ENCODE measurements at regions not wholly inside any gene's neighbourhood (a gene's known extent, or its start where the extent isn't known, plus 50 kb on each side); places are given as distances from the start of the nearest gene placed in this dataset.

DNA sequence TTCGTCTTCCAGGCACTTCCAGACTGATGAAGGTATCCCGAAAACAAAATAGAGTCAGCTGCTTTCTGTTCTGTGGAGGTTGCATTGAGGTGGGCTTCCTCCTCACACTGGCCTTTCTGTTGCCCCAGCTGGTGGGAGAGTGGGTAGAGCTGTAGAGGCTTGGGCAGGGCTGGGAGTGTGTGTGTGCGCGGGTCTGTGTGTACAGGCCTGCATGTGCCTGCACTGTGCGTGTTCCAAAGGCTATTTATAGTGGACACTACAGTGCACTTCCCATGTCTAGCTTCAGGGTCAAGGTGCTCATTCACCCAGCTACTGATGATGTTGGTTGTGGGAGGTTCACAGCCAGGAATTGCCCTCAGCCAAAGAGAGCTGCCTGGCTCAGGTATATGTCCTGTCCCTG, 260.1 kb upstream of the HABP2 start:
- no peak for DNase-seq

- DNase-seq: no peak
Measured at GRCh38 chr10:113293167-113293566, 259.7 kb upstream of the HABP2 start.

DNA sequence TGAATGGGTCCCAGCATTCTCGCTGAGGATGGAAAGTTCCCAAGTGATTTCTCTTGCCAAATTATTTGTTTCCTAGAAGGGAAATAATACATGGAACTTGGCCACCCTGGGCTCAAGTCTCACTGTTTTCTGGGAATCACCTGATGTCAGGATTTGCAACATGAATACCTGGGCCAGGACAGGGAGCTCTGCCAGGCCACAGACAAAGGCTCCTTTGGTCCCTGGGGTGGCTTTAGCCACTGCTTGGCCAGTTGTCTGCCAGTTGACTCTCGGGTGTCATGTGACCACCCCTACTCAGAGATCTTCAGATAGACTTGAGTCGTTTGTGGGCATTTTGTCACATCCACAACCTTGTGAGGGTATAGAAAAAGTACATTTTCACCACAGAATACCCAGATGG, 258.0 kb upstream of the HABP2 start:
- DNase-seq: no peak

DNA sequence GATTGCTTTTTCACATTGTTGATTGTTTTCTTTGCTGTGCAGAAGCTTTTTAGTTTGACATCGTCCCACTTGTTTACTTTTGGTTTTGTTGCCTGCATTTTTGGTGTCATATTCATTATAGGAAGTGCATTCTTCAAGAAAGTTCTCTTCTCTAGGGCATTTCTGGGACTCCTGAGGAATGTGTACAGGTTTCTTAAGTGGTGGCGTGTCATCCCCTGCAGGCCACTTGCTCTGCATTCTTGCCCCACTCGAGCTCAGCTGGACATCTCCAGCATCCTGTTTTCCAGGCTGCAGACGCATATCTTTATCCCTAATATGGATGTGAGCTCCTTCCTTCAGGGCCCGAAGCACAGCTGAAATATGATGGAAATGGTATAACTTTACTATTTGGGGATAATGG, 255.6 kb upstream of the HABP2 start:
- DNase-seq: no peak

DNA sequence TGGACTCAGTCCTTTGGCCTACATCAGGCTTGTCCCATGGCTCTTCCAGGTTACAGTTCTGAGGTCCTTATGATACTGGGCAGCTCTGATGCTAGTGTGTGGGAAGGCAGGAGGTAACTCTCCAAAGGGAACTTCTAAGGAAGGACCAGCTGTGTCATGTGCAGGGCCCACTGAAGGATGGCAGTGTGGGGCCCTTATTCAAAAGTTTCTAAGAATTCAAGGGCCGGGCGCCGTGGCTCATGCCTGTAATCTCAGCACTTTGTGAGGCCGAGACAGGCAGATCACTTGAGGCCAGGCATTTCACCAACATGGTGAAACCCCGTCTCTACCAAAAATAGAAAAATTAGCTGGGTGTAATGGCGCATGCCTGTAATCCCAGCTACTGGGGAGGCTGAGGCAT, 254.2 kb upstream of the HABP2 start:
- no peak for DNase-seq

DNA sequence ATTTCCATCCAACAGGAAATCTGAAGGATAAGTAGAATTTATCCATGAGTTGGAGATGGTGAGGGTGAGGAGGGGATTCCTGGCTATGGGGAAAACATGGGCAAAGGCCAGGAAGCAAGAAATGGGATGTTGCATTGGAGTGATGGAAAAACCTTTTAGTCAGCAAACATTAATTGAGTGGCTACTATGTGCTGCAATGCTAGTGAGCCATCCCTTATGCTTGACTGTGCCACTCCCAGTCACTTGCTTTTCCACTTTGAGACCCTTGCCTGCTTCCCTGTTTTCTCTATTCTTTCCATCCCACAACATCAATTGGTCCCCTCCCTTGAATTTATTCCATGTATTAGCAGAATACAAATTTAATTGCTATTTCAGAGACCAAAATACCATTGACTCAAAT, 252.7 kb upstream of the HABP2 start:
- no peak for DNase-seq

DNA sequence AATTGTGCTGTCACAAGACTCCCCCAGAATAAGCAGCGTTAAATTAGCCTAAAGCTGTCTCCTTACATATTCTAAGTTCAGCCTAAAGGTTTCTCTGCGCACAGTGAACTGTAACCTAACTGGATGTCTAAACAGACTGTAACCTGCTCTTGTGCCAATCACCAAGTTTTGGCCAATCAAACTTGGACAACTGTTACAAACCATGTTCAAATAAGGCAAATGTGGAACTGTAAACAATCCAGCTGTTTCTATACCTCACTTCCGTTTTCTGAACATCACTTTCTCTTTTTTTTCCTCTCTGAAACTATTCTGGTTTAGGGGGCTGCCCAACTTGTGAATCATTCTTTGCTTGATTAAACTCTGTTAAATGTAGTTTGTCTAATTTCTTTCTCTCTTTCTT, 252.2 kb upstream of the HABP2 start:
- DNase-seq: no peak

GRCh38 chr10:113301342-113301984, 251.4 kb upstream of the HABP2 start:
- DNase-seq: no peak

GRCh38 chr10:113302062-113302461, 250.8 kb upstream of the HABP2 start:
- no peak for DNase-seq

DNA sequence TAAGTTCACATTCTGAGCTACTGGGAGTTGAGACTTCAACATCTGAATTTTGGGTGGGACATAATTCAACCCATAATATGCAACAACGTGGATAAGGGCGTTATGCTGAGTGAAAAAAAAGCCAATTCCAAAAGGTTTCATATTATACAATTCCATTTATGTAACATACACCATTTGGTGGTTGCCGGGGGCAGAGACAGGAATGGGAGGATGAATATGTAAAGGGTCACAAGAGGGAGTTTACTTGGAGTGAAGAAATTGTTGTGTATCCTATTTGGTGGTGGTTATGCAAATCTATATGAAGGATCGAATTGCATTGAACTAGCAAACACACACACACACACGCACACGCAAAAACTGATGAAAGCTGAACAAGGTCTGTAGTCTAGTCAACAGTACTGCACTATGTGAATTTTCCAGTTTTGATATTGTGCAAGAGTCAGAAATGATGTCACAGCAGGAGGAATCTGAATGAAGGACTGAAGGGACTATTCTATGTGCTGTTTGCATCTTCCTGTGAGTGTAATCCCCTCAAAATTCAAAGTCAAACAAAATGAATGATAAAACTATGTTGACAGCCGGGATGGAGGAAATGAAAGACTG, 249.2 kb upstream of the HABP2 start:
- DNase-seq: no peak

GRCh38 chr10:113304726-113305125, 248.1 kb upstream of the HABP2 start:
- DNase-seq: no peak

GRCh38 chr10:113305871-113306270, 247.0 kb upstream of the HABP2 start:
- DNase-seq: no peak

GRCh38 chr10:113309791-113310190, 243.1 kb upstream of the HABP2 start:
- no peak for DNase-seq

DNA sequence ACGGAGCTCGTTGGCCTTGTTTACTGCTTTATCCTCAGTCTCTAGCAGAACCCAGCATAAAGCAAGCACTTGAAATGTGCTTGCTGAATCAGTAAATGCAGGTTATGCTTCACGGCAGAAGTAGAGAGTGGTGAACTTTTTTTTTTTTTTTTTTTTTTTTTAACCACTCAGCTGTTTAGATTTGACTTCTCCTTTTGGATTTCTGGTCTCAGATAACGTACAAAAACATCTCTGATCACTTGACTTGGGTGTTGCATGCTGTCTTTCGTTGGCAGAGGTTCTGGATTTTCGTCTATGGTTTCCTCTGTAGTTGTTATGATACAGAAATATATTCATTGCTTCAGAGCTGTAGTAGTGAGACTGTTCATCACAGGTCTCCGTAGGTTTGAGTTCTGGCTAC, 242.5 kb upstream of the HABP2 start:
- no peak for DNase-seq

DNA sequence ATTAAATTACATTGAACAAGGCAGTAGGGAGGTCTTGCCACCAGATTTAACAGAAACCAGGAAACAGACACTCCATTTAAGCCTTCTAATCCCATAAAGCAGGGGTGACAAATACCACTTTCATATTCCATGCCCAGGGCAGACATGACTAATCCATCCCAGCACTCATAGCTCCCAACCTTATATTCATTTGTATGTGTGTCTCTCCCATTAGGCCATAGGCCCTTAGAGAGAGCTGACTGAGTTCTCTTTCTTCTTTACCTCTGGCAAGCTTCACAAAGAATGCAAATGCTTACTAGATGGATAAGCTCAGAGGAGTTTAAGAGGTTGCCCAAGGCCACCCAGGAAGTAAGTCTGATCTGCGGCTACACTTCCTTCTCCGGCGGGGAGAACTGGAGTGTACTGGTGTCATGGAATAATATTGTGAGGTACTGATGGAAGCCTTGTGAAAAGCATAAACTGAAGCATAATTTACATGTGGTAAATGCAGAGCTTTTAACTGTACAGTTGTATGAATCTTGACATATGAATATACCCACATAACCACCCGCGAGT, 239.7 kb upstream of the HABP2 start:
- no peak for DNase-seq

DNA sequence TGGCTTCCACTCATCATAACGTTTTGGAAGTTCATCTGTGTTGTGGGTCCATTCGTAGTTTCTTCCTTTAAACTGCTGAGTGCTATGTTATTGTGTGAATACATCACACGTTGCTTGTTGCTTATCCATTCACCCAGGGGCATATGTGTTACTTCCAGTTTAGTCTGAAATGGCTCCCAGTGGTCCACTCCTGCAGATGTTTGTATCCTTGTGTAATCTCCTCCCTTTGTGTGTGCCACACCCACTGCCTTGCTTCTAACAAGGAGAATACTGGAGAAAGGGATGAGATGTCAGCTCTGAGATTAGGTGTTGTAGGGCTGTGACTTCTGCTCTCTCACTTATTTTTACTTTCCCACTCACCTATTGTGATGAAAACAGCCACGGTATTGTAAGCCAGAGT, 239.1 kb upstream of the HABP2 start:
- no peak for DNase-seq

DNA sequence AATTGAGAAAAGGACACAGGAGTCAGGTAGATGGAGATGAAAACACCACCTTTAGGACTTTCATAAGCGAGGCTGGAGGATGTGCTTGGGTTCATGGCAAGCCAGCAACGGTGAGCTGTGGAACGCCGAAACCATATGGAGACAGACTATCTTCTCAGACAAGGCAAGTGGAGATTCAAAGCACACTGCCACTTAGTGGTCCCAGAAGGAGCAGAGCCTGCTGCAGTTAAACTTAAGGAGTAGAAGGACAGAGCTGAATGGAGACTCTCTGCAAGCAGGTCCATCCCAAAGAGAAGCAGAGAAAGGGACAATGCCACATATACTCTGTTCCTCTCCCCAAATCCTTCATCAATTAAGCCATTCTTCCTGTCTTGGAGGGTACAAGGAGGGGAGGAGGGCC, 236.3 kb upstream of the HABP2 start:
- DNase-seq: no peak

GRCh38 chr10:113317489-113317888, 235.4 kb upstream of the HABP2 start:
- no peak for DNase-seq

GRCh38 chr10:113319479-113319878, 233.4 kb upstream of the HABP2 start:
- no peak for DNase-seq

- DNase-seq: no peak
Measured at GRCh38 chr10:113320211-113320610, 232.6 kb upstream of the HABP2 start.

DNA sequence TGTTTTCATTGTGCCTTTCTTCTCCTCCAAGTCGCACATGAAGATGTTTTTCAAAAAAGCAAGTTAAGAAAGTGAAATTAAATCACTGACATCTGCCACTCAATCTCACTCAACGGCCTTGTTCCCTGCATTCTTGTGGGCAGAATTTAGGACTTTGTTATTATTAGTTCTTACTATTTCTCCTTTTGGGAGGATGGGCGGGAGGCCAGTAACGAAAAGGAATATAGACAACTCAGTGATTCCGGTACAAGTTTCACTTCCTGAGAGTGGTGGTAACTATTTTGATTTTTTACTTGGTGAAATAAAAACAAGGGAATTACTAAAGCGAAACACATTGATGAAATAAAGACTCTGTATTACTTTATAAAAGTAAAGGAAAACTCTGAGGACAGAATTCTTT, 231.9 kb upstream of the HABP2 start:
- no peak for DNase-seq

GRCh38 chr10:113322843-113323242, 230.0 kb upstream of the HABP2 start:
- no peak for DNase-seq

GRCh38 chr10:113323985-113324384, 228.9 kb upstream of the HABP2 start:
- no peak for DNase-seq

- DNase-seq: peak; percentile 27
Measured at GRCh38 chr10:113326160-113327111, 226.4 kb upstream of the HABP2 start.
